Stimulated activated naive CD8-positive, alpha-beta T cell treated with anti-CD3 and anti-CD28 coated beads, Interleukin-15, Interleukin-2, amounts not matched to agents 100 ng/mL and 50 ng/mL, for 24 hours (primary cell): ENCODE measurements at regions not wholly inside any gene's neighbourhood (a gene's known extent, or its start where the extent isn't known, plus 50 kb on each side); places are given as distances from the start of the nearest gene placed in this dataset.

Experiments used
- H3K27ac Mint-ChIP-seq: one replicate; pipeline ENCODE4 v1.8.0; 2021; ENCODE audit warnings: mild to moderate bottlenecking, mixed read lengths
- H3K27me3 Mint-ChIP-seq: one replicate; pipeline ENCODE4 v1.8.0; 2021; ENCODE audit warnings: mixed read lengths
- H3K36me3 Mint-ChIP-seq: one replicate; pipeline ENCODE4 v1.8.0; 2021; ENCODE audit warnings: low read depth, mixed read lengths
- H3K4me1 Mint-ChIP-seq: one replicate; pipeline ENCODE4 v1.8.0; 2021; ENCODE audit warnings: low read depth, mixed read lengths
- H3K4me3 Mint-ChIP-seq: one replicate; pipeline ENCODE4 v1.8.0; 2021; ENCODE audit warnings: mild to moderate bottlenecking, mixed read lengths
- H3K9me3 Mint-ChIP-seq: one replicate; pipeline ENCODE4 v1.8.0; 2021; ENCODE audit warnings: mixed read lengths

- H3K4me3 Mint-ChIP-seq: no peak overlapping the region
- H3K27me3 Mint-ChIP-seq: no peaks in the 10 kb centered on the region
- H3K9me3 Mint-ChIP-seq: peaks cover 21% of the 10 kb centered on the region
- H3K36me3 Mint-ChIP-seq: no peaks in the 10 kb centered on the region
- no peaks in the 10 kb centered on the region for H3K4me1 Mint-ChIP-seq
- H3K27ac Mint-ChIP-seq: no peak overlapping the region
Observed at GRCh38 chr18:39424261-39424660, 1858.7 kb upstream of the CELF4 start.

DNA sequence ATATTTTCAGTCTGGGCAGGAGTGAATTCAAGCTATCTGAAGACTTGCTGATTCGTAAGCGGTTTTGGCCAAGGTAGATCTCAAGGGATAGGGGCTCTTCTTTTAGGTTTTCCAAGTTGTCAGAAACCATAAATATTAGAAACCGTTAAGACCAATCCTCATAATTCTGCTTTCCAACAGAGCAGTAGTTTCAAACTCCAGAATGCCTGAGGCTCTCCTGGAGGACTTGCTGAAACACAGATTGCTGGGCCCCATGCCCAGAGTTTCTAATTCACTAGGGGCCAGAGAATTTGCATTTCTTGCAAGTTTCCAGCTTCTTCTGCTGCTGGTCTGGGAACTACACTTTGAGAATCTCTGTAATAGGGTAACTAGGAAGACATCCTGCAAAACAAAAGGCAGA, 1855.7 kb upstream of the CELF4 start:
- Mint-ChIP-seq H3K4me1 (no peaks in the 10 kb centered on the region), H3K4me3 (no peak overlapping the region), H3K27me3 (no peaks in the 10 kb centered on the region), H3K27ac (no peak overlapping the region), H3K9me3 (peaks cover 15% of the 10 kb centered on the region), H3K36me3 (no peaks in the 10 kb centered on the region)

- H3K4me3 Mint-ChIP-seq: no peak overlapping the region
- H3K36me3 Mint-ChIP-seq: no peaks in the 10 kb centered on the region
- no peaks in the 10 kb centered on the region for H3K27me3 Mint-ChIP-seq
- no peak overlapping the region for H3K27ac Mint-ChIP-seq
- H3K9me3 Mint-ChIP-seq: peaks cover 10% of the 10 kb centered on the region
- H3K4me1 Mint-ChIP-seq: peaks cover under 1% of the 10 kb centered on the region
Observed at GRCh38 chr18:39419315-39419714, 1853.7 kb upstream of the CELF4 start.

- Mint-ChIP-seq H3K36me3 (no peaks in the 10 kb centered on the region), H3K4me3 (no peak overlapping the region), H3K27me3 (no peaks in the 10 kb centered on the region), H3K9me3 (no peaks in the 10 kb centered on the region), H3K4me1 (peaks cover 9% of the 10 kb centered on the region), H3K27ac (no peak overlapping the region)
Observed at GRCh38 chr18:39415471-39415870, 1849.9 kb upstream of the CELF4 start.

DNA sequence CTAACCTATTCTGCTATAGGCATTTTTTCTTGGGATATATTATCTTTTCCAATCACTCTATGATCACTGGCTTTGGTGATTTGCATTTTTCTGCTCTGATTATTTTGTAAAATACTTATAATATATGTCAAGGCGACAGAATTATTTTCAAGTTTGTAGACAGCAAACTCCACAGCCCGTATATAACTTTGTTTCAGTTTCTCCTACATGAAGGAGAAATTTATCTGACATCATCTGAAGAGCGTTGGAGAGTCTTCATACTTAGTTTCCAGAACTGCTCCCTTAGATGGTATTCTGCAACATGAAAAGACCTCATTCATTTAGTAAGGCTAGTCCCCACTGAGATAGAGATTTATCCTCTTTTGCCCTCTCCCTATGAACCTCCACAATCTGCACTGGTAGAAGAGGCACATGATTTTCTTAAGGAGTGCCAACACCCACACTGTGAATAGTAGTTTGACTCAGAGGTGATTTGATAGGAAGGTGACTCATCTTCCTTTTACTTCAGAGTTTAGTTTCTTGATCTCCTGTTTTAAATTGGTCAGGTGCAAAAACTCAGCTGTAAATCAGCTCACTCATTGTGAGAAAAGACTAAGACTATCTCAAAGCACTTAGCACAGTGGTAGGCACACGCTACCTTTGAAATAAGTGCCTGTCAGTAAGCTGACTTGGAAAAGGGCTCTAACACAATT, 1848.6 kb upstream of the CELF4 start:
- no peaks in the 10 kb centered on the region for H3K27me3 Mint-ChIP-seq
- no peak overlapping the region for H3K27ac Mint-ChIP-seq
- H3K4me3 Mint-ChIP-seq: no peak overlapping the region
- H3K36me3 Mint-ChIP-seq: no peaks in the 10 kb centered on the region
- peaks cover 9% of the 10 kb centered on the region for H3K4me1 Mint-ChIP-seq
- H3K9me3 Mint-ChIP-seq: no peaks in the 10 kb centered on the region

GRCh38 chr18:39406941-39407340, 1841.3 kb upstream of the CELF4 start:
- Mint-ChIP-seq H3K27me3 (no peaks in the 10 kb centered on the region), H3K36me3 (no peaks in the 10 kb centered on the region), H3K9me3 (peaks cover 4% of the 10 kb centered on the region), H3K4me1 (no peaks in the 10 kb centered on the region), H3K27ac (no peak overlapping the region), H3K4me3 (no peak overlapping the region)

- Mint-ChIP-seq H3K27ac (no peak overlapping the region), H3K4me1 (no peaks in the 10 kb centered on the region), H3K9me3 (peaks cover 4% of the 10 kb centered on the region), H3K4me3 (no peak overlapping the region), H3K36me3 (no peaks in the 10 kb centered on the region), H3K27me3 (no peaks in the 10 kb centered on the region)
Observed at GRCh38 chr18:39403121-39403520, 1837.5 kb upstream of the CELF4 start.

DNA sequence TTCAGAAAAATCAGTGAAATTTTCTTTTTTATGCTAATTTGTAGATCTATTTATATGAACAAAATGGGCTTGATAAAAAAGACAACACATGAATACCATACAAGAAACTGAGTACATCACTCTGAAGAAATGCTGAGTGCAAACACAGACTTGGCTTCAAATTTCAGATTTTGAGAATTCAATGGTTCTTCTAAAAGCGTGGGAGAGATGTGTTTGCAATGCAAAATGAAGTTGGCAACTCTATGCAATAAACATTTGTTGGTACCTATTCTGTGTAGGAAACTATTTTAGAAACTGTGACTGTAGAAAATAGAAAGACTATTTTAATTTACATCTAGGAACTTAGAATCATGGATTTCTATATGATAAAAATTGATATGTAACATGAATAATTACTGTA, 1834.1 kb upstream of the CELF4 start:
- no peak overlapping the region for H3K27ac Mint-ChIP-seq
- no peaks in the 10 kb centered on the region for H3K36me3 Mint-ChIP-seq

GRCh38 chr18:39396168-39396567, 1830.6 kb upstream of the CELF4 start:
- no peaks in the 10 kb centered on the region for H3K4me1 Mint-ChIP-seq
- peaks cover 22% of the 10 kb centered on the region for H3K9me3 Mint-ChIP-seq
- H3K27ac Mint-ChIP-seq: no peak overlapping the region
- H3K36me3 Mint-ChIP-seq: no peaks in the 10 kb centered on the region
- no peaks in the 10 kb centered on the region for H3K27me3 Mint-ChIP-seq
- H3K4me3 Mint-ChIP-seq: no peak overlapping the region

More for the DNA sequence above, 1834.1 kb upstream of the CELF4 start:
- Mint-ChIP-seq H3K9me3 (peaks cover 4% of the 10 kb centered on the region), H3K4me3 (no peak overlapping the region), H3K4me1 (no peaks in the 10 kb centered on the region), H3K27me3 (no peaks in the 10 kb centered on the region)

DNA sequence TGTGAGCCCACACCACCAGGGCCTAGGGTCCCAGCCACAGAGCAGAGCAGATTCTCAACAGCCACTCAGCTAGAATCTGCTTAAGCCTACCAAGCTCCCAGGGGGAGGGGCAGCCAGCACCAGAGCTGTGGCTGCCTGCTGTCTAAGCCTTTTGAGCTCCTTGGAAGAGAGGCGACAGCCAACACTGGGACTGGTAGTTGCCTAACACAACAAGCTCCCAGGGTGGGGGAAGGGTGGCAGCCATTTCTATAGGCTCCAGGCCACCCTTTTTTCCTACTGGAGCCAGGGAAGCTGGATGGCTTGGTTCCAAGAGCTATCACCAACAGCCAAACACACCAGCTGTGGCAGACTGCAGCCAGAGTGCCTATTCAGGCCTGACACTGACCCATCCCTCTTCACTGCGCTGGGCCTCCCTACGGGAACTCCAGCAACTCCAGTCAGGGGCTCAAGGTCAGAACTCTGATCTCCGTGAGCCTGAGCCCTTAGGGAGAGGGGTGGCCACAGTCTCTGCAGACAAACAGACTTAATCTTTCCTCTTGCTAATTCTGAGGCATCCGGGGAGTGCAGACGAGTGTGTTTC, 1824.3 kb upstream of the CELF4 start:
- Mint-ChIP-seq H3K27me3 (no peaks in the 10 kb centered on the region), H3K4me3 (no peak overlapping the region), H3K36me3 (peaks cover 4% of the 10 kb centered on the region), H3K9me3 (peaks cover 27% of the 10 kb centered on the region), H3K27ac (no peak overlapping the region), H3K4me1 (no peaks in the 10 kb centered on the region)

GRCh38 chr18:39380866-39381265, 1815.3 kb upstream of the CELF4 start:
- H3K27me3 Mint-ChIP-seq: no peaks in the 10 kb centered on the region
- H3K9me3 Mint-ChIP-seq: peaks cover 1% of the 10 kb centered on the region
- no peaks in the 10 kb centered on the region for H3K4me1 Mint-ChIP-seq
- H3K36me3 Mint-ChIP-seq: no peaks in the 10 kb centered on the region
- no peak overlapping the region for H3K4me3 Mint-ChIP-seq
- no peak overlapping the region for H3K27ac Mint-ChIP-seq

GRCh38 chr18:39380186-39380725, 1814.7 kb upstream of the CELF4 start:
- no peak overlapping the region for H3K27ac Mint-ChIP-seq
- H3K4me1 Mint-ChIP-seq: no peaks in the 10 kb centered on the region
- no peaks in the 10 kb centered on the region for H3K27me3 Mint-ChIP-seq
- no peak overlapping the region for H3K4me3 Mint-ChIP-seq
- H3K36me3 Mint-ChIP-seq: no peaks in the 10 kb centered on the region
- no peaks in the 10 kb centered on the region for H3K9me3 Mint-ChIP-seq

- H3K4me3 Mint-ChIP-seq: no peak overlapping the region
- no peaks in the 10 kb centered on the region for H3K27me3 Mint-ChIP-seq
- no peaks in the 10 kb centered on the region for H3K36me3 Mint-ChIP-seq
- H3K27ac Mint-ChIP-seq: no peak overlapping the region
- H3K4me1 Mint-ChIP-seq: no peaks in the 10 kb centered on the region
- no peaks in the 10 kb centered on the region for H3K9me3 Mint-ChIP-seq
Observed at GRCh38 chr18:39375066-39375465, 1809.5 kb upstream of the CELF4 start.

- H3K4me1 Mint-ChIP-seq: no peaks in the 10 kb centered on the region
- no peaks in the 10 kb centered on the region for H3K36me3 Mint-ChIP-seq
- H3K27me3 Mint-ChIP-seq: no peaks in the 10 kb centered on the region
- no peak overlapping the region for H3K4me3 Mint-ChIP-seq
- H3K27ac Mint-ChIP-seq: no peak overlapping the region
- H3K9me3 Mint-ChIP-seq: no peaks in the 10 kb centered on the region
Observed at GRCh38 chr18:39371996-39372395, 1806.4 kb upstream of the CELF4 start.

GRCh38 chr18:39366656-39367055, 1801.1 kb upstream of the CELF4 start:
- H3K4me3 Mint-ChIP-seq: no peak overlapping the region
- no peaks in the 10 kb centered on the region for H3K9me3 Mint-ChIP-seq
- H3K36me3 Mint-ChIP-seq: no peaks in the 10 kb centered on the region
- H3K27ac Mint-ChIP-seq: no peak overlapping the region
- H3K27me3 Mint-ChIP-seq: no peaks in the 10 kb centered on the region
- H3K4me1 Mint-ChIP-seq: no peaks in the 10 kb centered on the region
